HCT116 (cell line): ENCODE measurements at regions not wholly inside any gene's neighbourhood (a gene's known extent, or its start where the extent isn't known, plus 50 kb on each side); places are given as distances from the start of the nearest gene placed in this dataset.

ENCODE experiments used
- CBX3 ChIP-seq: IDR thresholded peaks from 2 replicates; pipeline ENCODE4 v1.6.1; 2012; ENCODE audit warnings: low read depth
- CEBPB ChIP-seq: IDR thresholded peaks from 2 replicates; pipeline ENCODE4 v1.6.1; 2012; ENCODE audit warnings: low read depth
- CTCF ChIP-seq, 3 experiments: fragments of 200-600 bp in 1 of 3; sonication (generic) in 1 of 3; IDR thresholded peaks in 2 of 3; conservative IDR thresholded peaks in 1 of 3; 2 replicates each; pipeline ENCODE4 v1.5.1; 2012 to 2017; ENCODE audit warnings: low read depth in 2 of 3, low read length in 2 of 3, antibody characterized with exemption in 1 of 3, borderline replicate concordance in 1 of 3, control low read depth in 1 of 3, mild to moderate bottlenecking in 1 of 3, mixed read lengths in 1 of 3, mixed run types in 1 of 3, moderate library complexity in 1 of 3; ENCODE audit not compliant: insufficient read depth in 1 of 3
- EGR1 ChIP-seq: IDR thresholded peaks from 2 replicates; pipeline ENCODE4 v1.6.1; 2012; ENCODE audit warnings: low read depth
- ELF1 ChIP-seq: IDR thresholded peaks from 2 replicates; pipeline ENCODE4 v1.6.1; 2012; ENCODE audit warnings: low read depth, borderline replicate concordance
- EZH2 ChIP-seq: fragments of 200-600 bp; sonication (generic); IDR thresholded peaks from 2 replicates; pipeline ENCODE4 v1.6.1; 2017; ENCODE audit warnings: antibody characterized with exemption, mixed run types
- EZH2phosphoT487 ChIP-seq: fragments of 200-600 bp; IDR thresholded peaks from 2 replicates; pipeline ENCODE4 v1.6.1; 2018; ENCODE audit warnings: antibody characterized with exemption, borderline replicate concordance
- MAX ChIP-seq: IDR thresholded peaks from 2 replicates; pipeline ENCODE4 v1.6.1; 2012
- POLR2A ChIP-seq: IDR thresholded peaks from 2 replicates; pipeline ENCODE4 v1.7.0; 2011; ENCODE audit warnings: borderline replicate concordance; ENCODE audit not compliant: insufficient read depth, insufficient read length; ENCODE audit errors: extremely low read depth
- RAD21 ChIP-seq: IDR thresholded peaks from 2 replicates; pipeline ENCODE4 v1.6.1; 2012; ENCODE audit warnings: low read depth, mild to moderate bottlenecking
- REST ChIP-seq: IDR thresholded peaks from 2 replicates; pipeline ENCODE4 v1.6.1; 2012; ENCODE audit warnings: low read depth
- TCF7L2 ChIP-seq: IDR thresholded peaks from 2 replicates; pipeline ENCODE4 v1.7.0; 2011; ENCODE audit warnings: borderline replicate concordance, inconsistent platforms; ENCODE audit not compliant: insufficient read depth, insufficient read length; ENCODE audit errors: extremely low read depth
- YY1 ChIP-seq: IDR thresholded peaks from 2 replicates; pipeline ENCODE4 v1.6.1; 2011; ENCODE audit warnings: low read length, low read depth, moderate library complexity, mild to moderate bottlenecking; ENCODE audit not compliant: insufficient replicate concordance; ENCODE audit errors: extremely low read depth
- ZNF274 ChIP-seq: fragments of 200-500 bp; sonication (Bioruptor generic); IDR thresholded peaks from 2 replicates; pipeline ENCODE4 v1.6.1; 2014; ENCODE audit warnings: mild to moderate bottlenecking, low read depth, low read length, inconsistent platforms

GRCh38 chr9:79140751-79141150 lies 431.0 kb upstream of the TLE4 start:
- TF ChIP-seq CTCF (IDR thresholded peaks at IDR 0.05 in 2 of 3, conservative IDR thresholded peaks at IDR 0.05 in 1 of 3; ENCODE audit: borderline replicate concordance in 1 of 3, insufficient read depth in 1 of 3, low read depth in 2 of 3, low read length in 2 of 3) (no peak), TCF7L2 (no peak), EZH2 (no peak), REST (no peak), POLR2A (no peak), RAD21 (no peak), CEBPB (no peak), EZH2phosphoT487 (no peak), MAX (no peak), EGR1 (no peak), CBX3 (no peak), YY1 (no peak), ZNF274 (no peak), ELF1 (no peak)
